IMR-90 (cell line): ENCODE measurements at regions not wholly inside any gene's neighbourhood (a gene's known extent, or its start where the extent isn't known, plus 50 kb on each side); places are given as distances from the start of the nearest gene placed in this dataset.
A peak's percentile ranks its signal among the peaks of the same experiment; 100 is the strongest.

Experiments used
- ATAC-seq: fragments of 200-7000 bp; cut with Tn5 transposase; 2 replicates; pipeline ENCODE4 v1.9.1; 2020; ENCODE audit warnings: low read depth, mild to moderate bottlenecking, moderate library complexity
- BruUV-seq: library from RNA; stranded (reverse); fragments of 400-500 nt; replicated peaks from 2 replicates; lab custom pipeline; 2021; lab: Mats Ljungman, UMichigan
- CTCF ChIA-PET: fragments of 300-600 bp; formaldehyde crosslinking; extraction: SDS; loops from one replicate; lab custom pipeline; 2021; ENCODE audit warnings: antibody characterized with exemption; lab: Yijun Ruan, JAX
- POLR2A ChIA-PET: fragments of 300-600 bp; sonication (Branson Sonifier 250); formaldehyde crosslinking; loops from one replicate; lab custom pipeline; 2022; ENCODE audit warnings: antibody characterized with exemption; ENCODE audit not compliant: unreplicated experiment; lab: Charles Lee
- DNase-seq: peaks from one replicate; pipeline ENCODE4 v3.0.0; 2013
- H2AFZ ChIP-seq: replicated peaks from 2 replicates; pipeline ENCODE3; 2013; ENCODE audit warnings: low read length, mild to moderate bottlenecking; ENCODE audit not compliant: poor library complexity
- H2AK5ac ChIP-seq: 2 replicates; pipeline ENCODE4 v1.6.1; 2013; ENCODE audit warnings: low read depth, low read length, inconsistent platforms
- H2AK9ac ChIP-seq: replicated peaks from 2 replicates; pipeline ENCODE3; 2013; ENCODE audit warnings: mild to moderate bottlenecking, low read depth, low read length, moderate library complexity; ENCODE audit not compliant: poor library complexity
- H2BK120ac ChIP-seq: 2 replicates; pipeline ENCODE4 v1.6.1; 2013; ENCODE audit warnings: low read depth, low read length, inconsistent platforms
- H2BK15ac ChIP-seq: 3 replicates; pipeline ENCODE4 v1.6.1; 2013; ENCODE audit warnings: low read depth, low read length, inconsistent platforms
- H2BK20ac ChIP-seq: 2 replicates; pipeline ENCODE4 v1.6.1; 2013; ENCODE audit warnings: low read depth, mild to moderate bottlenecking, inconsistent platforms, low read length, moderate library complexity
- H2BK5ac ChIP-seq: 2 replicates; pipeline ENCODE4 v1.6.1; 2013; ENCODE audit warnings: mild to moderate bottlenecking, low read depth, low read length, inconsistent platforms; ENCODE audit not compliant: poor library complexity, severe bottlenecking
- H3K14ac ChIP-seq: replicated peaks from 2 replicates; pipeline ENCODE4 v1.6.1; 2013; ENCODE audit warnings: low read depth, low read length, inconsistent platforms
- H3K18ac ChIP-seq: 2 replicates; pipeline ENCODE4 v1.6.1; 2013; ENCODE audit warnings: low read depth, low read length, control low read depth
- H3K23ac ChIP-seq: 2 replicates; pipeline ENCODE4 v1.6.1; 2013; ENCODE audit warnings: low read depth, low read length, inconsistent platforms
- H3K27ac ChIP-seq: 2 replicates; pipeline ENCODE4 v1.5.1; 2013; ENCODE audit warnings: mild to moderate bottlenecking, control low read depth, low read length; ENCODE audit not compliant: insufficient read depth
- H3K27me3 ChIP-seq: 2 replicates; pipeline ENCODE4 v1.6.1; 2013; ENCODE audit warnings: low read length; ENCODE audit not compliant: control insufficient read depth, insufficient read depth
- H3K36me3 ChIP-seq: 2 replicates; pipeline ENCODE4 v1.6.1; 2013; ENCODE audit warnings: low read length, mixed read lengths; ENCODE audit not compliant: control insufficient read depth, insufficient read depth
- H3K4ac ChIP-seq: 2 replicates; pipeline ENCODE4 v1.6.1; 2013; ENCODE audit warnings: low read depth, low read length, inconsistent platforms
- H3K4me1 ChIP-seq: 2 replicates; pipeline ENCODE4 v1.6.1; 2013; ENCODE audit warnings: low read length, mixed read lengths; ENCODE audit not compliant: control insufficient read depth, insufficient read depth
- H3K4me2 ChIP-seq: 2 replicates; pipeline ENCODE4 v1.6.1; 2013; ENCODE audit warnings: low read depth, mild to moderate bottlenecking, control low read depth, low read length, moderate library complexity
- H3K4me3 ChIP-seq: 2 replicates; pipeline ENCODE4 v1.5.1; 2013; ENCODE audit warnings: low read depth, mild to moderate bottlenecking, control low read depth, low read length, moderate library complexity; ENCODE audit not compliant: insufficient read depth
- H3K56ac ChIP-seq: 2 replicates; pipeline ENCODE4 v1.6.1; 2013; ENCODE audit warnings: low read length, inconsistent platforms; ENCODE audit not compliant: insufficient read depth; ENCODE audit errors: extremely low read depth
- H3K79me1 ChIP-seq, 2 experiments: 2 replicates each; pipeline ENCODE4 v1.6.1; 2013; ENCODE audit warnings: low read length in 2 of 2, inconsistent platforms in 1 of 2, low read depth in 1 of 2
- H3K9ac ChIP-seq: 2 replicates; pipeline ENCODE4 v1.6.1; 2013; ENCODE audit warnings: low read depth, low read length, control low read depth
- H3K9me1 ChIP-seq: 2 replicates; pipeline ENCODE4 v1.6.1; 2013; ENCODE audit warnings: low read length, inconsistent platforms; ENCODE audit not compliant: insufficient read depth
- H3K9me3 ChIP-seq: 2 replicates; pipeline ENCODE4 v1.6.1; 2013; ENCODE audit warnings: low read length; ENCODE audit not compliant: control insufficient read depth, insufficient read depth
- H4K20me1 ChIP-seq: 2 replicates; pipeline ENCODE4 v1.6.1; 2013; ENCODE audit warnings: low read length, inconsistent platforms; ENCODE audit not compliant: insufficient read depth
- H4K5ac ChIP-seq: 2 replicates; pipeline ENCODE4 v1.6.1; 2013; ENCODE audit warnings: mild to moderate bottlenecking, low read depth, low read length, control low read depth
- H4K8ac ChIP-seq, 2 experiments: 2 replicates each; pipeline ENCODE4 v1.6.1; 2013; ENCODE audit warnings: low read depth in 2 of 2, low read length in 2 of 2, control low read depth in 1 of 2, inconsistent platforms in 1 of 2
- H4K91ac ChIP-seq: 2 replicates; pipeline ENCODE4 v1.6.1; 2013; ENCODE audit warnings: low read depth, low read length, inconsistent platforms; ENCODE audit not compliant: insufficient read depth
- BHLHE40 ChIP-seq: fragments of 150-350 bp; IDR thresholded peaks from 2 replicates; pipeline ENCODE4 v1.6.1; 2016; ENCODE audit warnings: mild to moderate bottlenecking, low read depth, low read length
- CHD1 ChIP-seq: IDR thresholded peaks from 2 replicates; pipeline ENCODE4 v1.6.1; 2012; ENCODE audit warnings: low read depth, low read length, improper control_type of control experiment
- FOS ChIP-seq: fragments of 150-350 bp; IDR thresholded peaks from 2 replicates; pipeline ENCODE4 v1.6.1; 2016; ENCODE audit warnings: low read depth, low read length
- MXI1 ChIP-seq: IDR thresholded peaks from 2 replicates; pipeline ENCODE4 v1.6.1; 2012; ENCODE audit warnings: low read depth, mild to moderate bottlenecking, low read length, moderate library complexity, borderline replicate concordance
- POLR2A ChIP-seq: IDR thresholded peaks from 2 replicates; pipeline ENCODE4 v1.6.1; 2012; ENCODE audit warnings: mild to moderate bottlenecking, low read depth, low read length
- RAD21 ChIP-seq: IDR thresholded peaks from 2 replicates; pipeline ENCODE4 v1.6.1; 2012; ENCODE audit warnings: low read length, improper control_type of control experiment
- RFX5 ChIP-seq: IDR thresholded peaks from 2 replicates; pipeline ENCODE4 v1.8.0; 2012; ENCODE audit warnings: low read depth, mild to moderate bottlenecking, low read length, moderate library complexity
- WGBS, 2 experiments: methylation state at CpG; one replicate each; pipeline versions ENCODE4 v1.1.5 to v1.1.7; 2013; ENCODE audit warnings: missing lambda C conversion rate in 2 of 2; ENCODE audit not compliant: insufficient read length in 1 of 2; ENCODE audit errors: extremely low coverage in 2 of 2; 5-methylcytosine and 5-hydroxymethylcytosine counted together
- dilution Hi-C: fragments of 300-500 bp; cut with HindIII; formaldehyde crosslinking; loops from one replicate; pipeline ENCODE4 v1.14.3; 2018; ENCODE audit warnings: low sequenced_read_pairs; ENCODE audit not compliant: unreplicated experiment
- in situ Hi-C: fragments of 300-500 bp; cut with MboI; formaldehyde crosslinking; loops from 3 replicates; pipeline ENCODE4 v1.14.3; 2019; ENCODE audit warnings: low sequenced_read_pairs, inconsistent platforms, mixed read lengths
- intact Hi-C: fragments of 100-400 bp; cut with micrococcal nuclease; formaldehyde crosslinking; loops from 2 replicates; pipeline ENCODE4 v1.10.0; 2022
- TF ChIP-seq, protein P1 (sequence below): conservative IDR thresholded peaks from 2 replicates; pipeline ENCODE4 v1.5.1; 2012; ENCODE audit warnings: mild to moderate bottlenecking, low read depth, low read length, improper control_type of control experiment
- TF ChIP-seq, protein P2 (sequence below): fragments of 150-350 bp; IDR thresholded peaks from 2 replicates; pipeline ENCODE4 v1.6.1; 2016; ENCODE audit warnings: low read depth, mild to moderate bottlenecking, low read length, moderate library complexity, borderline replicate concordance
- TF ChIP-seq, protein P3 (sequence below): fragments of 150-350 bp; IDR thresholded peaks from 2 replicates; pipeline ENCODE4 v1.6.1; 2017; ENCODE audit warnings: mild to moderate bottlenecking, antibody characterized with exemption, low read length, low read depth

DNA sequence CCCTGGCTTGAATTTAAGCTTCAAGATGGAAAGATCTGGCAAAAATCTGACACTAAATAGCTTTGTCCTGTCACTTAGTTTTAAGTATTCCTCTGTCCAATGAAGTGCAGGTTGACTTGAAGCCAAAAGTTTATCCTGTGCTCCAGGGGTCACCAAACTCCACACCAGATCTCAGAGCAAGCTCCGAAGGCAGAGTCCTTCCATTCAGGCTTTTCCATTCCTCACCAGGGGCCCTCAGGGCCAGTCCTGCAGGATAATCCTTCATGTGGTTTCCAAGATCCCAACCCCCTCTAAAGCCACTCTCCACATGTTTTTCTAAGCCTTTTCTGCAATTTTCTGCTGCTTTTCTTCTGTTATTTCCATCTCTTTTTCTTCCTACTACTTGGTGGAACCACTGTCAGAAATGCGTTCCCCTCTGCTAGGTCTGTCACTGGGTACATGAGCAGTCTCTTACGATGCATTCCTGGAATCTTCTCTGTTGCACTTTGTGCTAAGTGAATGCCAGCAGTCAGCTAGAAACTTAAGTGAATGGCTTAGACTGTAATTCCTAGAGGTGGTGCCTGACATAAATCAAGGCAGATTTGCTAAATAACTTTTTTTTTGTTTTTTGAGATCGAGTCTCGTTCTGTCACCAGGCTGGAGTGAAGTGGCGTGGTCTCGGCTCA lies 251.4 kb downstream of the MSRB3 start:
- POLR2A ChIA-PET: no interaction called here
- no peak for ATAC-seq
- no TSS peak for BruUV-seq

More for the DNA sequence above, 251.4 kb downstream of the MSRB3 start:
- H3K23ac ChIP-seq: peak overlapping the region; percentile 4; the same call in 1 of the 2 replicates
- H3K18ac ChIP-seq: peak overlapping the region; percentile 19; the same call in 1 of the 2 replicates
- TF ChIP-seq POLR2A: no peak
- TF ChIP-seq, protein P1, sequence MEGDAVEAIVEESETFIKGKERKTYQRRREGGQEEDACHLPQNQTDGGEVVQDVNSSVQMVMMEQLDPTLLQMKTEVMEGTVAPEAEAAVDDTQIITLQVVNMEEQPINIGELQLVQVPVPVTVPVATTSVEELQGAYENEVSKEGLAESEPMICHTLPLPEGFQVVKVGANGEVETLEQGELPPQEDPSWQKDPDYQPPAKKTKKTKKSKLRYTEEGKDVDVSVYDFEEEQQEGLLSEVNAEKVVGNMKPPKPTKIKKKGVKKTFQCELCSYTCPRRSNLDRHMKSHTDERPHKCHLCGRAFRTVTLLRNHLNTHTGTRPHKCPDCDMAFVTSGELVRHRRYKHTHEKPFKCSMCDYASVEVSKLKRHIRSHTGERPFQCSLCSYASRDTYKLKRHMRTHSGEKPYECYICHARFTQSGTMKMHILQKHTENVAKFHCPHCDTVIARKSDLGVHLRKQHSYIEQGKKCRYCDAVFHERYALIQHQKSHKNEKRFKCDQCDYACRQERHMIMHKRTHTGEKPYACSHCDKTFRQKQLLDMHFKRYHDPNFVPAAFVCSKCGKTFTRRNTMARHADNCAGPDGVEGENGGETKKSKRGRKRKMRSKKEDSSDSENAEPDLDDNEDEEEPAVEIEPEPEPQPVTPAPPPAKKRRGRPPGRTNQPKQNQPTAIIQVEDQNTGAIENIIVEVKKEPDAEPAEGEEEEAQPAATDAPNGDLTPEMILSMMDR: no peak
- no peak for TF ChIP-seq BHLHE40
- no peak for TF ChIP-seq FOS
- TF ChIP-seq CHD1: no peak
- TF ChIP-seq MXI1: no peak
- TF ChIP-seq, protein P2, sequence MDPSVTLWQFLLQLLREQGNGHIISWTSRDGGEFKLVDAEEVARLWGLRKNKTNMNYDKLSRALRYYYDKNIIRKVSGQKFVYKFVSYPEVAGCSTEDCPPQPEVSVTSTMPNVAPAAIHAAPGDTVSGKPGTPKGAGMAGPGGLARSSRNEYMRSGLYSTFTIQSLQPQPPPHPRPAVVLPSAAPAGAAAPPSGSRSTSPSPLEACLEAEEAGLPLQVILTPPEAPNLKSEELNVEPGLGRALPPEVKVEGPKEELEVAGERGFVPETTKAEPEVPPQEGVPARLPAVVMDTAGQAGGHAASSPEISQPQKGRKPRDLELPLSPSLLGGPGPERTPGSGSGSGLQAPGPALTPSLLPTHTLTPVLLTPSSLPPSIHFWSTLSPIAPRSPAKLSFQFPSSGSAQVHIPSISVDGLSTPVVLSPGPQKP: no peak
- TF ChIP-seq, protein P3, sequence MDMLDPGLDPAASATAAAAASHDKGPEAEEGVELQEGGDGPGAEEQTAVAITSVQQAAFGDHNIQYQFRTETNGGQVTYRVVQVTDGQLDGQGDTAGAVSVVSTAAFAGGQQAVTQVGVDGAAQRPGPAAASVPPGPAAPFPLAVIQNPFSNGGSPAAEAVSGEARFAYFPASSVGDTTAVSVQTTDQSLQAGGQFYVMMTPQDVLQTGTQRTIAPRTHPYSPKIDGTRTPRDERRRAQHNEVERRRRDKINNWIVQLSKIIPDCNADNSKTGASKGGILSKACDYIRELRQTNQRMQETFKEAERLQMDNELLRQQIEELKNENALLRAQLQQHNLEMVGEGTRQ: no peak
- TF ChIP-seq RAD21: no peak
- TF ChIP-seq RFX5: no peak
- peak overlapping the region; percentile 64; the same call in 1 of the 2 replicates for H3K14ac ChIP-seq
- H2AFZ ChIP-seq: no peak overlapping the region
- peaks cover 28% of the 10 kb centered on the region for H3K4me1 ChIP-seq
- no peak overlapping the region for H3K4me3 ChIP-seq
- no peaks in the 10 kb centered on the region for H4K20me1 ChIP-seq
- peak overlapping the region; percentile 79 for H2BK120ac ChIP-seq
- no peak overlapping the region for H3K27ac ChIP-seq
- peak overlapping the region; percentile 48 for H2AK5ac ChIP-seq
- H3K9me1 ChIP-seq: peaks cover 15% of the 10 kb centered on the region
- H2BK15ac ChIP-seq: peak overlapping the region; percentile 87; the same call in 1 of the 3 replicates
- no peak overlapping the region for H2BK5ac ChIP-seq
- H3K4me2 ChIP-seq: no peak overlapping the region
- no peaks in the 10 kb centered on the region for H3K36me3 ChIP-seq
- H2AK9ac ChIP-seq: no peak overlapping the region
- H3K9ac ChIP-seq: no peak overlapping the region
- no peaks in the 10 kb centered on the region for H3K27me3 ChIP-seq
- dilution Hi-C loops: no loop called here
- H3K79me1 ChIP-seq: peaks cover 0 to 21% of the 10 kb centered on the region in 2 experiments; a peak in 2 of 4 replicates
- H2BK20ac ChIP-seq: peak overlapping the region; percentile 79
- no peak overlapping the region for H4K5ac ChIP-seq
- no peak overlapping the region; the same call in 1 of the 2 replicates for H3K56ac ChIP-seq
- peak overlapping the region; percentile 57 for H4K91ac ChIP-seq
- no peaks in the 10 kb centered on the region for H3K9me3 ChIP-seq
- CTCF ChIA-PET: no interaction called here
- intact Hi-C loops: no loop called here
- in situ Hi-C loops: no loop called here
- no peak for DNase-seq
- peak overlapping the region in 1 of 2 experiments; percentile 48; a peak in 2 of 4 replicates for H4K8ac ChIP-seq
- peak overlapping the region; percentile 55; the same call in 1 of the 2 replicates for H3K4ac ChIP-seq
- WGBS, 2 experiments: 88% methylated on average over 4 of the region's 7 CpGs; no CpG with 5 or more reads in 1 of the 2 experiments
